Kidney (tissue), 13 donors: ENCODE measurements at regions not wholly inside any gene's neighbourhood (a gene's known extent, or its start where the extent isn't known, plus 50 kb on each side); places are given as distances from the start of the nearest gene placed in this dataset.
A peak's percentile ranks its signal among the peaks of the same experiment; 100 is the strongest.

ENCODE experiments used
- DNase-seq, 5 donors: peaks; one replicate each; pipeline ENCODE4 v3.0.0-alpha.2; 2013 to 2020
- FAIRE-seq: peaks from 2 replicates; lab custom pipeline; 2012; peaks lifted over from hg19 to GRCh38; lab: Jason Lieb, UNC
- H3K27ac ChIP-seq, 2 donors: one replicate each; pipeline ENCODE4 v1.7.0; 2013; ENCODE audit warnings: low read depth in 2 of 2, low read length in 2 of 2, inconsistent platforms in 1 of 2
- H3K27me3 ChIP-seq: one replicate; pipeline ENCODE4 v1.7.1; 2013; ENCODE audit warnings: low read length, inconsistent platforms; ENCODE audit not compliant: control insufficient read depth, insufficient read depth
- H3K36me3 ChIP-seq, 3 donors: one replicate each; pipeline versions ENCODE4 v1.7.0 to v1.7.1; 2013; ENCODE audit warnings: low read length in 3 of 3, control low read depth in 1 of 3, inconsistent platforms in 1 of 3; ENCODE audit not compliant: insufficient read depth in 3 of 3, control insufficient read depth in 2 of 3
- H3K4me1 ChIP-seq, 3 donors: one replicate each; pipeline versions ENCODE4 v1.7.0 to v1.7.1; 2013; ENCODE audit warnings: low read length in 3 of 3, inconsistent platforms in 1 of 3, low read depth in 1 of 3; ENCODE audit not compliant: control insufficient read depth in 2 of 3, insufficient read depth in 2 of 3
- H3K4me3 ChIP-seq, 3 donors: one replicate each; pipeline versions ENCODE4 v1.7.0 to v1.8.1; 2013; ENCODE audit warnings: low read length in 3 of 3, control low read depth in 1 of 3, inconsistent platforms in 1 of 3
- H3K9ac ChIP-seq, 3 donors: one replicate each; pipeline versions ENCODE4 v1.7.0 to v1.7.1; 2013; ENCODE audit warnings: low read length in 3 of 3, control low read depth in 1 of 3, inconsistent platforms in 1 of 3
- H3K9me3 ChIP-seq, 3 donors: one replicate each; pipeline versions ENCODE4 v1.7.0 to v1.7.1; 2013; ENCODE audit warnings: low read length in 3 of 3, control low read depth in 1 of 3, inconsistent platforms in 1 of 3; ENCODE audit not compliant: control insufficient read depth in 2 of 3, insufficient read depth in 1 of 3
- CTCF ChIP-seq: IDR thresholded peaks from 3 replicates; pipeline ENCODE4 v1.5.1; 2012; ENCODE audit warnings: mild to moderate bottlenecking, moderate library complexity, borderline replicate concordance; ENCODE audit not compliant: insufficient read depth; ENCODE audit errors: extremely low read depth
- intact Hi-C: fragments of 100-400 bp; cut with DNase I; formaldehyde crosslinking; loops from one replicate; pipeline ENCODE4 v1.11.1; 2022
- donor health status: control.
- donor health status: control.
- donor health status: control.
- donor health status: control.
- donor health status: control.
- donor health status: DM: yes; HTN: yes; CAD: no.
- donor health status: Normal renal cell carcinoma (clear cell type).

GRCh38 chr9:26673261-26673660 is 219.3 kb downstream of the CAAP1 start:
- peak in 2 of 5 donors; percentile 55 to 69 for DNase-seq
- H3K9me3 ChIP-seq, result no peaks in the 10 kb centered on the region
- H3K36me3 ChIP-seq, result no peaks in the 10 kb centered on the region
- TF ChIP-seq CTCF, result no peak
- H3K27me3 ChIP-seq, result no peaks in the 10 kb centered on the region
- no peak for FAIRE-seq
- intact Hi-C loops, result no loop called here
- no peak overlapping the region for H3K27ac ChIP-seq
- H3K4me1 ChIP-seq, result peaks cover 0 to 3% (median 0%) of the 10 kb centered on the region in 3 donors
- H3K4me3 ChIP-seq, result no peak overlapping the region
- H3K9ac ChIP-seq, result no peak overlapping the region

DNA sequence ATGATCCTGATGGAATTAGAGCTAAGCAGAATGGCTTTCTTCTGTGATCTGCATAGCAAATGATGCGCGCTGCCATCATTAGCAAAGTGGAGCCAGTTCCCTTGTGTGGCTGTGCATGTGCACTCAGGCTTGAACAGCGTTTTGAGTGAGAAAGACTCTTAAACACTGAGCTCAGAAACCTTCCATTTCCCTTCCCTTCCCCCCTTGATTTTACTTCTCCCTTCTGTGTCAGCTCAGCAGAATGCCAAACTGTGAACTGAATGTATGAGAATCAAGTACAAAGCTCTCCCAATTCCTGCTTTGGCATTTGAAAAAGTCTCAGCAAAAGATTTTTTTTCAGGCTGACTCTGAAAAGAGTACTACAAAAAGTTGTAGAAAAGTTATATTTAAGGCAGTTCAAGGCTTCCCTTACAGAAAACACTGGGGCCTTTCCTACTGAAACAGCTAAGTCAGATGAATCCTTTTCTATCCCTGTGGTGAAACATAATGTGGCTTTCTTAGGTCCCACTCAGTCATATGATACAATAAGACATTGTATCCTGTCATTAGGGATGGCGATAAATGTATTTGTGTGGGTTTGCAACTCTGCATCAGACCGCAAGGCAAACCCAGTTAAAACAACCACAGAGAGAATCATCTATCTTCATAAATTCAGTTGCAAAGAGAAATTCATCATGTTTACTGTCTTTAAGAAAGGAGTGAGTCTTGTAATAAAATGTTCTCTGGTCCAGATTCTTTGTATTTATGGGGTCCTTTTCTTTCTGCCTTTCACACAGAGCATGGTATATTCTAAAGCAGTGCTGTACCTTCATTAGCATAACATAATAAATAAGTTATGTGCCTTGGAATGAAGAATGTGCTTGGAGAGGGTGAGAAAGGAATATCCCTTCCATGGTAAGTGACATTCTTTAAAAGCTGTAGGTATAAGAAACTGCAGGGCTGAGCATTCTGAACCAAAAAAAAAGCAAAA is 222.6 kb downstream of the CAAP1 start:
- Histone ChIP-seq H3K36me3 (no peaks in the 10 kb centered on the region), H3K9me3 (no peaks in the 10 kb centered on the region), H3K27me3 (no peaks in the 10 kb centered on the region), H3K27ac (no peak overlapping the region), H3K4me3 (no peak overlapping the region), H3K4me1 (peaks cover 0 to 3% (median 0%) of the 10 kb centered on the region in 3 donors), H3K9ac (no peak overlapping the region)
- DNase-seq (peak in 2 of 5 donors; percentile 57 to 61), FAIRE-seq (no peak)
- TF ChIP-seq CTCF, result no peak
- intact Hi-C loops, result no loop called here

DNA sequence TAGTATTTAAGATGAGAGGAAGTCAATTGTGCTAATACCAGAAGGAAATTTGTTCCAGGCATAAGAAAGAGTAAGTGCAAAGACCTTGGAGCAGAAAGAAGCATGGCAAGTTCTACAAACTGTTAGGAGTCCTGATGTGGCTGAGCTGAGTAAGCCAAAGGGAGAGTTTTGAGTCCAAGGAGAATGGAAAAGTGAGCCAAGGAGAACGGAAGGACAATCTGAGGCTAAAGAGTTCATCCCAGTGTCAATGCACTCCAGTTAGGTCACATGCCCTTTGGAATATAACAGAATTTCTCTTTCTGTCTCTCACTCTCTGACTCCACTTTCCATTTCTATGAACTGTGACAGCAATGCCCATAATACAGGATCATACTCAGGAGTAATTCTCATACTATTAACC is 224.7 kb downstream of the CAAP1 start:
- no peak overlapping the region for H3K9ac ChIP-seq
- H3K27me3 ChIP-seq, result no peaks in the 10 kb centered on the region
- TF ChIP-seq CTCF, result no peak
- no peaks in the 10 kb centered on the region for H3K36me3 ChIP-seq
- no peaks in the 10 kb centered on the region for H3K9me3 ChIP-seq
- no peak for DNase-seq
- FAIRE-seq, result no peak
- no peak overlapping the region for H3K4me3 ChIP-seq
- intact Hi-C loops, result no loop called here
- no peak overlapping the region for H3K27ac ChIP-seq
- H3K4me1 ChIP-seq, result peaks cover 0 to 3% (median 0%) of the 10 kb centered on the region in 3 donors
